Fibroblast of villous mesenchyme (primary cell): ENCODE measurements at regions not wholly inside any gene's neighbourhood (a gene's known extent, or its start where the extent isn't known, plus 50 kb on each side); places are given as distances from the start of the nearest gene placed in this dataset.

Experiments
- DNase-seq: peaks from one replicate; pipeline ENCODE4 v3.0.0-alpha.2; 2010; ENCODE audit warnings: low read depth
- H3K4me3 ChIP-seq: 2 replicates; pipeline ENCODE4 v1.5.1; 2011; ENCODE audit warnings: low read depth, mild to moderate bottlenecking, low read length
- TF ChIP-seq, protein P1 (sequence below): IDR thresholded peaks from 2 replicates; pipeline ENCODE4 v1.5.1; 2012; ENCODE audit warnings: low read depth, mild to moderate bottlenecking, low read length; ENCODE audit not compliant: insufficient read depth

DNA sequence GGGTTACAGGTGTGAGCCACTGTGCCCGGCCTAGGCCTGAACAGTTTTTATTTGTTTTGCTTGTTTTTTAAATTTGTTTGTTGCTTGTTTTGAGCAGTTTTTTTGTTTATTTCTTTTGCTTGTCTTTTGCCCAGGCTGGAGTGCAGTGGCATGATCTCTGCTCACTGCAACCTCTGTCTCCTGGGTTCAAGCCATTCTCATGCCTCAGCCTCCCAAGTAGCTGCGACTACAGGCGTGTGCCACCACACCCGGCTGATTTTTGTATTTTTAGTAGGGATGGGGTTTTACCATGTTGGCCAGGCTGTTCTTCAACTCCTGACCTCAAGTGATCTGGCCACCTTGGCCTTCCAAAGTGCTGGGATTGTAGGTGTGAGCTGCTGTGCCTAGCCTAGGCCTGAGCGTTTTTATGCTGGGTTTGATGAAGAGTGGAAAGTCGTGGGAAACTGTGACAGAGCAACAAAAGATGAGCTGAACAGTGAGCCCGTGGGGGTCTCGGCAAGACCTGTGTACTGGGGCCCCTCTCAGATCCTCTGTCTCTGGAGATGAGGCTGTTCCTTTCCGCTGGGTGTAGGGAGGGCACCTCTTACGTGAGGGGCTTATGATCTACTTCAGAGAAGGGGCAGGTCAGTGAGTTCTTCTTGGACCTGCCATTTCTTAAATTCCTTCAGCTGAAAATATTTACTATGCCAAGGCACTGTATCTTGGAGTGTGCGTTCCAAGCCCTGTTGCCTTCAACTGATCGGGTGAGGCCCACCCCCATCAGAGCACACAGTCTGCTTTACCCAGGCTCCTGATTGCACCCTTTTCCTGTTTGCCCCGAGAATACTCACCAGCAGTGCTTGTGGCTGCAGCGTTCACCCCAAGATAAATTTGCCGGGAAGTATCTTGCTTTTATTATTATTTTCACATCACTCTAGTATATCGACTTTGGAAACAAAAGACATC is 322.1 kb downstream of the SEC14L1 start:
- H3K4me3 ChIP-seq: no peak overlapping the region
- TF ChIP-seq, protein P1, sequence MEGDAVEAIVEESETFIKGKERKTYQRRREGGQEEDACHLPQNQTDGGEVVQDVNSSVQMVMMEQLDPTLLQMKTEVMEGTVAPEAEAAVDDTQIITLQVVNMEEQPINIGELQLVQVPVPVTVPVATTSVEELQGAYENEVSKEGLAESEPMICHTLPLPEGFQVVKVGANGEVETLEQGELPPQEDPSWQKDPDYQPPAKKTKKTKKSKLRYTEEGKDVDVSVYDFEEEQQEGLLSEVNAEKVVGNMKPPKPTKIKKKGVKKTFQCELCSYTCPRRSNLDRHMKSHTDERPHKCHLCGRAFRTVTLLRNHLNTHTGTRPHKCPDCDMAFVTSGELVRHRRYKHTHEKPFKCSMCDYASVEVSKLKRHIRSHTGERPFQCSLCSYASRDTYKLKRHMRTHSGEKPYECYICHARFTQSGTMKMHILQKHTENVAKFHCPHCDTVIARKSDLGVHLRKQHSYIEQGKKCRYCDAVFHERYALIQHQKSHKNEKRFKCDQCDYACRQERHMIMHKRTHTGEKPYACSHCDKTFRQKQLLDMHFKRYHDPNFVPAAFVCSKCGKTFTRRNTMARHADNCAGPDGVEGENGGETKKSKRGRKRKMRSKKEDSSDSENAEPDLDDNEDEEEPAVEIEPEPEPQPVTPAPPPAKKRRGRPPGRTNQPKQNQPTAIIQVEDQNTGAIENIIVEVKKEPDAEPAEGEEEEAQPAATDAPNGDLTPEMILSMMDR: no peak
- no peak for DNase-seq

GRCh38 chr17:77464988-77465357 is 324.2 kb downstream of the SEC14L1 start:
- no peak overlapping the region for H3K4me3 ChIP-seq
- DNase-seq: no peak
- TF ChIP-seq, protein P1: no peak

- TF ChIP-seq, protein P1: no peak
- H3K4me3 ChIP-seq: no peak overlapping the region
- DNase-seq: peak; percentile 80
Measured at GRCh38 chr17:77465358-77466041, 324.7 kb downstream of the SEC14L1 start.

DNA sequence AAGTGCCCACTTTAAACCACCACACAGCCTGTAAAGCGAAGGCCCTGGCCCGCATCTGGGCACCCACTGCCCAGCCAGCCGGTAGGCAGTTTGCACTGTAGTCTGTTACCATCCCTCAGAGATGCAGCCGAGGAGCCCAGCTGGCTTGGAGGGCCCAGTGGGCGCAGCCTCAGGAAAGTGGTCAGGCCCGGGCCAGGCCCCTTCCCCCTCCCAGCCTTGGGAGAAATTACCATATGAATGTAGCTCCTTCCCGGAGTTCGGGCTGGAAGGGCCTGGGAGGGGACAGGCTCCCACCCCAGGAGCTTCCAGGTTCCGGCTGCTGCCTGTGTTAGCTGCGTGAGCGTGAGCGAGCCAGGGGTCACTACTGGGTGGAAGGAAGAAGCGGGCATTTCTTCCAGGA is 325.4 kb downstream of the SEC14L1 start:
- no peak overlapping the region for H3K4me3 ChIP-seq
- TF ChIP-seq, protein P1: no peak
- no peak for DNase-seq

DNA sequence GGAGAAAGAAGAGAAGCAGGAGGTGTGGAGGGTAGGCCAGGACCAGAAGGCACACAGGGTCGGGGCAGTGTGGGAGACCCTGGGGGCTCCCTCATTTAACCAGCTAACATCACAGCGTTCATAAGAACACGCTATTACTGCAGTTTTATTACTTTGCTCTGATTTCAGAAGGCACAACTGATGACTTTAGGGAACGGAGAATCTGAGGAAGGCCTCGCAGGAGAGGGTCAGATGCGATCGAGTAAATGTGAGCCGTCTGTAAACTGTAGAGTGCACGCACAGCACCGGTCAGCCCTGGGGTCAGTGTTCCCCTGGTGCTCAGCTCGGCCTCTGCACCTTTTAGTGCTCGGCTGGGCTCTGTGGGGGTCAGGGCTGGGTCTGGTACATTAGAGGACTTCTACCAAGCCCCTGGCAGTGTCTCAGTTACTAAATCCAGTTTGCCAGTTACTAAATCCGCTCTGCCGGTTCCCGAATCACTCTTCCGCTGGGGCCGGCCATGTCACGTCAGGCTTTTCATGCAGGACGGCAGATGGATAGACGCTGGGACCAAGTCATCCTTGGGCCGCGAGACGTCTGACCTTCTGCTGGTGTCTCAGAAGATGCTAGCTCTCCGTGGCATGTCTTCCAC is 325.9 kb downstream of the SEC14L1 start:
- TF ChIP-seq, protein P1: no peak
- no peak for DNase-seq
- no peak overlapping the region for H3K4me3 ChIP-seq

GRCh38 chr17:77467521-77467920 is 326.8 kb downstream of the SEC14L1 start:
- no peak overlapping the region for H3K4me3 ChIP-seq
- TF ChIP-seq, protein P1: no peak
- DNase-seq: peak; percentile 56
